Thyroid gland (tissue), 4 donors: ENCODE measurements at regions not wholly inside any gene's neighbourhood (a gene's known extent, or its start where the extent isn't known, plus 50 kb on each side); places are given as distances from the start of the nearest gene placed in this dataset.

Experiments
- POLR2A ChIP-seq, 2 donors: fragments of 450-650 bp; IDR thresholded peaks; one replicate each; pipeline ENCODE4 v1.6.1; 2017; ENCODE audit warnings: antibody characterized with exemption in 2 of 2, mild to moderate bottlenecking in 2 of 2, moderate library complexity in 1 of 2
- TF ChIP-seq, protein P1 (sequence below), 6 experiments: fragments of 200-600 bp in 3 of 6; fragments of 450-650 bp in 3 of 6; sonication (generic) in 3 of 6; IDR thresholded peaks; one replicate each; pipeline ENCODE4 v1.5.1; 2016 to 2019; ENCODE audit warnings: antibody characterized with exemption in 6 of 6, mild to moderate bottlenecking in 2 of 6, inconsistent platforms in 1 of 6, moderate library complexity in 1 of 6

DNA sequence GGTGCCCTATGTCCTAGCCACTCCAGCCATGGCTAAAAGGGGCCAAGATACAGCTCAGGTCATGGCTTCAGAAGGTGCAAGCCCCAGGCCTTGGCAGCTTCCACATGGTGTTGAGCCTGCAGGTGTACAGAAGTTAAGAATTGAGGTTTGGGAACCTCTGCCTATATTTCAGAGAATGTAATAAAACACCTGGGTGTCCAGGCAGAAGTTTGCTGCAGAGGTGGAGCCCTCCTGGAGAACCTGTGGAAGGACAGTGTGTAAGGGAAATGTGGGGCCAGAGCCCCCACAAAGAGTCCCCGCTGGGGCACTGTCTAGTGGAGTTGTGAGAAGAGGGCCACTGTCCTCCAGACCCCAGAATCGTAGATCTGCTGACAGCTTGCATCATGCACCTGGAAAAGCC, 74.1 kb downstream of the SMIM21 start:
- TF ChIP-seq, protein P1, sequence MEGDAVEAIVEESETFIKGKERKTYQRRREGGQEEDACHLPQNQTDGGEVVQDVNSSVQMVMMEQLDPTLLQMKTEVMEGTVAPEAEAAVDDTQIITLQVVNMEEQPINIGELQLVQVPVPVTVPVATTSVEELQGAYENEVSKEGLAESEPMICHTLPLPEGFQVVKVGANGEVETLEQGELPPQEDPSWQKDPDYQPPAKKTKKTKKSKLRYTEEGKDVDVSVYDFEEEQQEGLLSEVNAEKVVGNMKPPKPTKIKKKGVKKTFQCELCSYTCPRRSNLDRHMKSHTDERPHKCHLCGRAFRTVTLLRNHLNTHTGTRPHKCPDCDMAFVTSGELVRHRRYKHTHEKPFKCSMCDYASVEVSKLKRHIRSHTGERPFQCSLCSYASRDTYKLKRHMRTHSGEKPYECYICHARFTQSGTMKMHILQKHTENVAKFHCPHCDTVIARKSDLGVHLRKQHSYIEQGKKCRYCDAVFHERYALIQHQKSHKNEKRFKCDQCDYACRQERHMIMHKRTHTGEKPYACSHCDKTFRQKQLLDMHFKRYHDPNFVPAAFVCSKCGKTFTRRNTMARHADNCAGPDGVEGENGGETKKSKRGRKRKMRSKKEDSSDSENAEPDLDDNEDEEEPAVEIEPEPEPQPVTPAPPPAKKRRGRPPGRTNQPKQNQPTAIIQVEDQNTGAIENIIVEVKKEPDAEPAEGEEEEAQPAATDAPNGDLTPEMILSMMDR (IDR thresholded peaks at IDR 0.05), result no peak
- TF ChIP-seq POLR2A (IDR thresholded peaks at IDR 0.05), result no peak
